ENCODE measurements at regions not wholly inside any gene's neighbourhood (a gene's known extent, or its start where the extent isn't known, plus 50 kb on each side); places are given as distances from the start of the nearest gene placed in this dataset.

DNA sequence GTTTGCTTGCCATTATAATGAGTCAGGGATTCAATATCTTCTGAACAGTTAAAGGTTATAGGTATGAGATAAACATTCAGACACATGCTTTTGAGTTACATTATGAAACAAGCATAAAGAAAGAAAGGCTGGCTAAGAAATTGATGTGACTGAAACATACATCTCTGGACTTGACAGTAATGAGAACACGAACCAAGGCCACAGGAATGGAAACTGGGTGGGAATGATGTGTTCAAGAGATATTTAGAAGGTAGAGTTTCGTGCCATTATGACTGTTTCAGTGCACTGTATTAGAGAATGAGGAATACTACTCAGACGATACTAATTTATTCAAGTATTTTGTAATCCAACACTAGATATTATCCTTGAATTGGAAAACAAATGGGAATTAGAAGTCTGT is 332.1 kb upstream of the MAGI2 start:
- TF ChIP-seq TCF12 (IDR thresholded peaks at IDR 0.05; ENCODE audit: low read depth) (no peak), FOXM1 (IDR thresholded peaks at IDR 0.05; ENCODE audit: borderline replicate concordance, low read depth) (no peak), TAF1 (IDR thresholded peaks at IDR 0.05; ENCODE audit: low read depth) (no peak), YY1 (IDR thresholded peaks at IDR 0.05; ENCODE audit: low read depth) (no peak), TEAD4 (IDR thresholded peaks at IDR 0.05) (no peak), CREB1 (IDR thresholded peaks at IDR 0.05; ENCODE audit: low read depth) (no peak), ZBTB7A (IDR thresholded peaks at IDR 0.05; ENCODE audit: low read depth) (no peak)
- TF ChIP-seq, protein P1, sequence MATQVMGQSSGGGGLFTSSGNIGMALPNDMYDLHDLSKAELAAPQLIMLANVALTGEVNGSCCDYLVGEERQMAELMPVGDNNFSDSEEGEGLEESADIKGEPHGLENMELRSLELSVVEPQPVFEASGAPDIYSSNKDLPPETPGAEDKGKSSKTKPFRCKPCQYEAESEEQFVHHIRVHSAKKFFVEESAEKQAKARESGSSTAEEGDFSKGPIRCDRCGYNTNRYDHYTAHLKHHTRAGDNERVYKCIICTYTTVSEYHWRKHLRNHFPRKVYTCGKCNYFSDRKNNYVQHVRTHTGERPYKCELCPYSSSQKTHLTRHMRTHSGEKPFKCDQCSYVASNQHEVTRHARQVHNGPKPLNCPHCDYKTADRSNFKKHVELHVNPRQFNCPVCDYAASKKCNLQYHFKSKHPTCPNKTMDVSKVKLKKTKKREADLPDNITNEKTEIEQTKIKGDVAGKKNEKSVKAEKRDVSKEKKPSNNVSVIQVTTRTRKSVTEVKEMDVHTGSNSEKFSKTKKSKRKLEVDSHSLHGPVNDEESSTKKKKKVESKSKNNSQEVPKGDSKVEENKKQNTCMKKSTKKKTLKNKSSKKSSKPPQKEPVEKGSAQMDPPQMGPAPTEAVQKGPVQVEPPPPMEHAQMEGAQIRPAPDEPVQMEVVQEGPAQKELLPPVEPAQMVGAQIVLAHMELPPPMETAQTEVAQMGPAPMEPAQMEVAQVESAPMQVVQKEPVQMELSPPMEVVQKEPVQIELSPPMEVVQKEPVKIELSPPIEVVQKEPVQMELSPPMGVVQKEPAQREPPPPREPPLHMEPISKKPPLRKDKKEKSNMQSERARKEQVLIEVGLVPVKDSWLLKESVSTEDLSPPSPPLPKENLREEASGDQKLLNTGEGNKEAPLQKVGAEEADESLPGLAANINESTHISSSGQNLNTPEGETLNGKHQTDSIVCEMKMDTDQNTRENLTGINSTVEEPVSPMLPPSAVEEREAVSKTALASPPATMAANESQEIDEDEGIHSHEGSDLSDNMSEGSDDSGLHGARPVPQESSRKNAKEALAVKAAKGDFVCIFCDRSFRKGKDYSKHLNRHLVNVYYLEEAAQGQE (IDR thresholded peaks at IDR 0.05; ENCODE audit: low read depth), result no peak
- TF ChIP-seq, protein P2, sequence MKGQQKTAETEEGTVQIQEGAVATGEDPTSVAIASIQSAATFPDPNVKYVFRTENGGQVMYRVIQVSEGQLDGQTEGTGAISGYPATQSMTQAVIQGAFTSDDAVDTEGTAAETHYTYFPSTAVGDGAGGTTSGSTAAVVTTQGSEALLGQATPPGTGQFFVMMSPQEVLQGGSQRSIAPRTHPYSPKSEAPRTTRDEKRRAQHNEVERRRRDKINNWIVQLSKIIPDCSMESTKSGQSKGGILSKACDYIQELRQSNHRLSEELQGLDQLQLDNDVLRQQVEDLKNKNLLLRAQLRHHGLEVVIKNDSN (IDR thresholded peaks at IDR 0.05), result no peak

DNA sequence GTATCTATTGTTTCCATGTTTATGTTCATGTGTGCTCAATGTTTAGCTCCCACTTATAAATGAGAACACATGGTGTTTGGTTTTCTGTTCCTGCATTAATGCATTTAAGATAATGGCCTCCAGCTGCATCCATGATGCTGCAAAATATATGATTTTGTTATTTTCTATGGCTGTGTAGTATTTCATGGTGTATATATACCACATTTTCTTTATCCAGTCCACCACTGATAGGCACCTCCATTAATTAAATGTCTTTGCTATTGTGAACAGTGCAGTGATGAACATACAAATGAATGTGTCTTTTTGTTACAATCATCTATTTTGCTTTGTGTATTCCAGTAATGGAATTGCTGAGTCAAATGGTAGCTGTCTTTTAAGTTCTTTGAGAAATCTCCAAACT is 329.4 kb upstream of the MAGI2 start:
- no peak for TF ChIP-seq FOXM1 (IDR thresholded peaks at IDR 0.05; ENCODE audit: borderline replicate concordance, low read depth)
- TF ChIP-seq TAF1 (IDR thresholded peaks at IDR 0.05; ENCODE audit: low read depth), result no peak
- no peak for TF ChIP-seq EGR1 (IDR thresholded peaks at IDR 0.05)
- TF ChIP-seq TCF12 (IDR thresholded peaks at IDR 0.05; ENCODE audit: low read depth), result no peak
- TF ChIP-seq NFIC (IDR thresholded peaks at IDR 0.05), result no peak
- no peak for TF ChIP-seq CEBPB (IDR thresholded peaks at IDR 0.05)

DNA sequence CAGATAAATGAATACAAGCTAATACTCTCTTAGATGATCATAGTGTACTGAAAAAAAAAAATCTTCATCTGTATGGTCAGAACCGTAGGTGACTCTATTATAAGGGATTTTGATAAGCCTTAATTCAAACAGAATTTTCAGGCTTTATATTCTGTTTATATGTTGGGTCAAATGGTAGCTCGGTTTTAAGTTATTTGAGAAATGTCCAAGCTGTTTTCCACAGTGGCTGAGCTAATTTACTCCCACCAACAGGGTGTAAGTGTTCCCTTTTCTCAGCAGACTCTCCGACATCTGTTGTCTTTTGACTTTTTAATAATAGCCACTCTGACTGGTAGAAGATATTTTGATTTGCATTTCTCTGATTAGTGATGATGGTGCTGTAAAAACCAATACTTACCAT is 328.8 kb upstream of the MAGI2 start:
- no peak for TF ChIP-seq CEBPB (IDR thresholded peaks at IDR 0.05)
- no peak for TF ChIP-seq ZBTB7A (IDR thresholded peaks at IDR 0.05; ENCODE audit: low read depth)
- no peak for TF ChIP-seq TEAD4 (IDR thresholded peaks at IDR 0.05)
- TF ChIP-seq CREB1 (IDR thresholded peaks at IDR 0.05; ENCODE audit: low read depth), result no peak
- TF ChIP-seq, protein P3, sequence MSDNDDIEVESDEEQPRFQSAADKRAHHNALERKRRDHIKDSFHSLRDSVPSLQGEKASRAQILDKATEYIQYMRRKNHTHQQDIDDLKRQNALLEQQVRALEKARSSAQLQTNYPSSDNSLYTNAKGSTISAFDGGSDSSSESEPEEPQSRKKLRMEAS (IDR thresholded peaks at IDR 0.05), result no peak
- TF ChIP-seq TCF12 (IDR thresholded peaks at IDR 0.05; ENCODE audit: low read depth), result no peak
- no peak for TF ChIP-seq TAF1 (IDR thresholded peaks at IDR 0.05; ENCODE audit: low read depth)
- no peak for TF ChIP-seq RAD21 (IDR thresholded peaks at IDR 0.05; ENCODE audit: low read depth)
- TF ChIP-seq, protein P2 (IDR thresholded peaks at IDR 0.05), result no peak

DNA sequence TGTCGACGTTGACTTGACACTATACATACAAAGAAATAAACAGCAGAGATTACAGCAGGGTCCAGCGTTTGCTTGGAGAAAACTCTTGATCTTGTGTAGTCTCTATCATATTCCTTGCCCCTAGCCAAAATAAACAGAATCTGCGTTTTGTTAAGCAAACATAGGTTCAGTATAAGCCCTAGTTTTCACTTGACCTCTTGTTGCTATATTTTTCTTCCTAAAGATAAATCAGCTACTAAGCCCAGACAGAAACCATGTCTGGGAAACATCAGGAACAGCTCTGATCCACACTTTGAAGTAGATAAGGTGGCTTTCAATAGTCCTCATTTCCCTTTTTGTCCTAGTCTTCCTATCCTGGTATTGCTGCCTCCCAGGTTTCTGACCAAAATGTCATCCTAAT is 328.2 kb upstream of the MAGI2 start:
- no peak for TF ChIP-seq EGR1 (IDR thresholded peaks at IDR 0.05)
- no peak for TF ChIP-seq EP300 (IDR thresholded peaks at IDR 0.05; ENCODE audit: borderline replicate concordance)
- TF ChIP-seq, protein P2 (IDR thresholded peaks at IDR 0.05), result no peak
- no peak for TF ChIP-seq ZBTB7A (IDR thresholded peaks at IDR 0.05; ENCODE audit: low read depth)
- TF ChIP-seq TAF1 (IDR thresholded peaks at IDR 0.05; ENCODE audit: low read depth), result no peak
- TF ChIP-seq TEAD4 (IDR thresholded peaks at IDR 0.05), result no peak
- no peak for TF ChIP-seq CEBPB (IDR thresholded peaks at IDR 0.05)

DNA sequence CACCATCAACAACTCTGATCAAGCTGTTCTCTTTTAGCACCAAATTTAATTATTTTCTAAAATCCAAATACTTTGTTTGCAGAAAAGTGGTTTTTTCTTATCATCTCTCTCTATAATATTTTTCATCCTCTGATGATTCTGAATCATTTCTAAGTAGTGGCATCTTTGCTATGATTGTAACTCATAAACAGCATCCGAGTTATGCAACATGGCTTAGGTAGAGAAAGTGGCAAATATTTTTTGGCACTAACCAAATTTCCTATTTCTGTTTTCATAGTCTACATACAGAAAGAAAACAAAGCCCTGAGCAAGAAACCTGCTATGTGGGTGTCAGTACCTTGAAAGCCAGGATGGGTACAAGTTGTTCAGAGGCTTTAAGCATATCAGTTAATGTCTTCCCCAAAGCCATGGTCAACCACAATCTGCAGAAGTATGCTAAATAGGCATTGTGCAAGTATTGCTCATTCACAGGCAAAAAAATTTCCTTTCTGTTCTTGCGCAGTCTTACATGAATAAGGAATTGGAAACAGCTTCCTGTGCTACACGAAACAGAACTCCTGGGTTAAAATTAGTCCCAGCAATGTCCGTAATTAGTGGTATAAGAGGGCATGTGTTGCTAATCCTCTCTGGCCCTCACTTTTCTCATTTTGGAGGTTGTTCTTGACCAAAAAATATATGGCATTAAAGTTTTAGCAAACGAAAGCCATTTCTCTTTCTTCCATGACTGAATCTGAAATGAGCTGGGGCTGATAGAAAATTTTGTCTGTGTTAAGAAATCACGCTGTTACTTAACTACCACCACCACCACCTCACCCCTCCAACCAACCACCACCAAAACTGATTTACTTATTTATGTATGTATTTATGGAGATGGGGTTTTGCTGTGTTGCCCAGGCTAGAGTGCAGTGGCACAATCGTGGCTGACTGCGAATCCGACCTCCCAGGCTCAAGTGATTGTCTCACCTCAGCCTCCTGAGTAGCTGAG is 325.6 kb upstream of the MAGI2 start:
- TF ChIP-seq TEAD4 (IDR thresholded peaks at IDR 0.05), result no peak
- TF ChIP-seq, protein P2 (IDR thresholded peaks at IDR 0.05), result no peak
- TF ChIP-seq EP300 (IDR thresholded peaks at IDR 0.05; ENCODE audit: borderline replicate concordance), result no peak
- TF ChIP-seq TCF12 (IDR thresholded peaks at IDR 0.05; ENCODE audit: low read depth), result no peak
- TF ChIP-seq CEBPB (IDR thresholded peaks at IDR 0.05), result no peak
- no peak for TF ChIP-seq NFIC (IDR thresholded peaks at IDR 0.05)
- TF ChIP-seq, protein P3 (IDR thresholded peaks at IDR 0.05), result no peak
- no peak for TF ChIP-seq TAF1 (IDR thresholded peaks at IDR 0.05; ENCODE audit: low read depth)
- no peak for TF ChIP-seq EGR1 (IDR thresholded peaks at IDR 0.05)
- TF ChIP-seq CREB1 (IDR thresholded peaks at IDR 0.05; ENCODE audit: low read depth), result no peak
- no peak for TF ChIP-seq FOXM1 (IDR thresholded peaks at IDR 0.05; ENCODE audit: borderline replicate concordance, low read depth)
- no peak for TF ChIP-seq ZBTB7A (IDR thresholded peaks at IDR 0.05; ENCODE audit: low read depth)

DNA sequence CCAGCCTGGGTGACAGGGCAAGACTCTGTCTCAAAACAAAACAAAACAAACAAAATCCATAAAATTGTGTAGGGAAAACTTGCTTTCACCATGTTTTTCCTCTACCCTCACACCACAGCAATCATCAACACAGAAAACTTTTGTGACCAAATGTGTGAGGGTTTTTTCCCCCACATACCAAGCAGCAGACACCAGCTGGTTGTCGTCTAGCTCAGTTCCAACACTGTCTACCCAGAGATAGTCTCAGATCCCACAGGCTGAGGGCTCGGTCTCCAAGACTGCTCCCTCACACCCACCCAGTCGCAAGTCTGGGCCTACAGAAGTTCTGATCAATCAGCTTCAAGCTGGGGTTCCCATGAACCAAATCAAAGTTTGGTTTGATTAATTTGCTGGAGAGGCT is 322.4 kb upstream of the MAGI2 start:
- TF ChIP-seq EGR1 (IDR thresholded peaks at IDR 0.05), result no peak
- TF ChIP-seq TEAD4 (IDR thresholded peaks at IDR 0.05), result no peak
- TF ChIP-seq, protein P2 (IDR thresholded peaks at IDR 0.05), result no peak
- no peak for TF ChIP-seq CEBPB (IDR thresholded peaks at IDR 0.05)
- no peak for TF ChIP-seq CREB1 (IDR thresholded peaks at IDR 0.05; ENCODE audit: low read depth)
- no peak for TF ChIP-seq EP300 (IDR thresholded peaks at IDR 0.05; ENCODE audit: borderline replicate concordance)
- TF ChIP-seq YY1 (IDR thresholded peaks at IDR 0.05; ENCODE audit: low read depth), result no peak
- TF ChIP-seq TAF1 (IDR thresholded peaks at IDR 0.05; ENCODE audit: low read depth), result no peak
- TF ChIP-seq, protein P1 (IDR thresholded peaks at IDR 0.05; ENCODE audit: low read depth), result no peak
- TF ChIP-seq FOXM1 (IDR thresholded peaks at IDR 0.05; ENCODE audit: borderline replicate concordance, low read depth), result no peak
- TF ChIP-seq TCF12 (IDR thresholded peaks at IDR 0.05; ENCODE audit: low read depth), result no peak

All from Ishikawa (cell line).